Endometrial microvascular endothelial cells (primary cell): ENCODE measurements at regions not wholly inside any gene's neighbourhood (a gene's known extent, or its start where the extent isn't known, plus 50 kb on each side); places are given as distances from the start of the nearest gene placed in this dataset.

Experiments used
- in situ Hi-C: cut with HindIII; loops from 2 replicates; pipeline ENCODE4 v1.10.0; 2017; ENCODE audit warnings: low sequenced_read_pairs, low pct_unique_long_range_greater_than_20kb; ENCODE audit errors: inconsistent ontology term

DNA sequence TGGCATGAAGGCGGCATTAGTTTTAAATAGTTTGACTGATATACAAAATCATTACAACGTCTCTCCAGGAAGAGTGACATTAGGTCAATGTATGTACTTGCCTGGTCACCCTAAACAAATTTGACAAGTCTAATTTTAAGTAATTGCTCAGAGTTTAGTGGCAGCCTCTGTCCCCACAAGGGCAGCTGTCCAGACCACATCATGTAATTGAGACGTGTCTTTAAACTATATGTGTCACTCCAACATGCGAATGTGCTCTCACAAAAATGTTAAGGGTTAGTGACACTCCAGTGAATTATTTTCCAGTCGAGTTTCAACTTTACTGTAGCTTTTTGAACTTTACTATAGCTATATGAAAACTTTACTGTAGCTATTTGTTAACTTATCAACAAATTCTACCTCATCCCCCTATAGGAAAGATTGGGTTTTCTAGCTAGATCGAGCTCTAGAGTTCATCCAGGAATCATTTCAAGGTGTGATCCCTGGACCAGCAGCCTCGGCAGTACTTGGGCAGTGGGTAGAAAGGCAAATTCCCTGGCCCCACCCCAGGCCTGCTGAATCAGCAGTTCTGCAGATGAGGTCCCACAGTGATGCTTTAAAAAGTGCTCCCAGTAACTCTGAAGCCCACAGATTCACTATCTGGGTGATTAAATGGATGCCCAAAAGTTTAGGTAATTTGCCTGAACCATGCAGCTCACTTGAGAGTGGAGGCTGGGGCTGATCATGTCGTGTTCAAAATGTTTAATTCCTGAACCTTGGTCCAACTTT is 66.4 kb upstream of the POU3F3 start:
- in situ Hi-C loops: loop anchor here (25.0 kb wide), 1 partner anchor 425 kb away; no protein-coding TSS in a partner anchor

DNA sequence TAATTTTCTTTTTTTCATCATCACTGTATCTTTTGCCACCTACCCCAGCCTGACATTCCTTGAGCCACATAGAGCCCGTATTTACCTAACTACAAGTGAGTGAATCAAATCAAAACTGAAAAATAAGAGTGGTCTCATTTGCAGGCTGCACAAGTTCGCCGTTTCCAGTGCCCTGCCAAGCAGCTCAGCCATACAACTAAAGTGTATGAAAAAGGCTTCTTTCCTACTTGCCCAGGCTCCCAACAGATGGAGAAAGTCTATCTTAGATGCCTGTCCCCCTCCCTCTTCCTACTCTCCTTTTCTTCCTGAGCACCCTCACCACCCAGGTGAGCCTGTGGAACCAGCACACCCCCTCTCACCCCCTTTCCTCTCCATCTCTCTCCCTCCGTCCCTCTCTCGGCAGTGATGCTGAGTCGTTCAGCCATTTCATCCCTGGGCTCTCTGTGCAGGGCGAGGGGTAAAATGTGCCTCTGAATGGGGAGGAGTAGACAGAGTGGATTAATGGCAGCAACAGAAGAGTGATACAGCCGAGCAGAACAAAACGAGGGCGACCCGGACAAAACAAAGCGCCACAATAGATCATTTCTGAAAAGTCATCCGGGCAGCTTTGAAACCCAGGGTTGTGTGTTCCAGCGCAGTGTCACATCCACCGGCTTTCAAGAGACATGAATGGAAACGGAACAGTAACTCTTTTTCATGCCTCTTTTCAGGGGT is 65.0 kb upstream of the POU3F3 start:
- in situ Hi-C loops: loop anchor here (25.0 kb wide), 1 partner anchor 427 kb away; no protein-coding TSS in a partner anchor

DNA sequence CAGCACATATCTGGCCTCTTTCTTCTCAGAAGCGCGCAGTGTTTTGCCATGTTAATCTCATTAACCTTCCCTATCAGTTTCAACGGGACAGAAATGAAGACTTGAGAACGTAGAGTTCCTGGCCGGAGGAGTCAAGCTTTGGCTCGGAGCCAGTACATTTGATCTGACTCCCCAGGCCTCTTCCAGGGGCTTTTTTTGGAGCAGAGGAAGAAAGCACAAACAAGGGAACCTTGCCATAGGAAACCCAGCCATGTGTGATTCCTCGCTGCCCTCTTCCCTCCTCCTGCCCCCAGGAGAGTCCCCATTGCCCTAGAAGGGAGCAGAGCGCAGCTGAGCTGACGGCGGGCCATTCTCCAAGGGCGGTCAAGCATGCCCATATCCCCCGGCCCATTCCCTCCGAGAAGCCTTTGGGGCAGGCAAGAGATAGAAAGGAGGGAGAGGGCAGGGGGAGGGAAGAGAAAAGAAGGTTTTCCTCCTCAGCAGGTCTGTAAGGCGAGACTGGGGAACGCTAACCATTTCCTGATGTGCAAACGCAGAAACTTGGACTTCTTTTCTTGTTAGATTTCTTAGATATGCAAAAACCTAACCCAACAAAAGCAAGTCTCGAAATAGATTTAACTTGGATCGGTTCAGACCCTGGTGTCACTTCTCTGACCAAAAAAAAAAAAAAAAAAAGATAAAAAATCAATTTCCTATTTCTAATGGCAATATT is 63.7 kb upstream of the POU3F3 start:
- in situ Hi-C loops: loop anchor here (25.0 kb wide), 1 partner anchor 428 kb away; no protein-coding TSS in a partner anchor

DNA sequence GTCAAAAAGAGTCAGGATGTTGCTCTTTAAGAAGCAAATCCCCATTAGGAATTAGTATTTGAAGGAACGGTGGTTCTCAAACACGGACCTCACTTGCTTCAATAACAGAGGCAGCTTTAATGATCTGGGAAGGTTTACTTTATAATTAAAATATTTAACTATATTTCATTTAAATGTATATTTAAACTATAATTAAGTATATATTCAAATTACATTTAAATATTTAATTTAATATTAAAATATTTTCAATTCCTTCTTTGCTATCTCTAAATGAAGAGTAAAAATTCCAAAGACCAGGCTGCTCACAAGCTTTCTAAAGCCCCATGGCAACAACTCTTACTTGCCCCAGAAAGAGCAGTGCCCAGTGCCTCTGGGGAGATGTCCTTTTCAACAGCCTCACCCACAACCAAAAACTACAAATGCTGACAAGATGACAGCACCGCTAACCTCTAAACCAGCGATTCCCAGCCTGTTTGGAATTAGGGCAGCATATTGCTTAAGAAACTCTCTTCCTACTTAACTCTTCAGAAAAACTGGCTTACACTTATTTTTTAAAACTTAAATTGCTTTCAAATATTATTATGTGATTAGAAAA is 62.9 kb upstream of the POU3F3 start:
- in situ Hi-C loops: loop anchor here (25.0 kb wide), 1 partner anchor 429 kb away; no protein-coding TSS in a partner anchor

DNA sequence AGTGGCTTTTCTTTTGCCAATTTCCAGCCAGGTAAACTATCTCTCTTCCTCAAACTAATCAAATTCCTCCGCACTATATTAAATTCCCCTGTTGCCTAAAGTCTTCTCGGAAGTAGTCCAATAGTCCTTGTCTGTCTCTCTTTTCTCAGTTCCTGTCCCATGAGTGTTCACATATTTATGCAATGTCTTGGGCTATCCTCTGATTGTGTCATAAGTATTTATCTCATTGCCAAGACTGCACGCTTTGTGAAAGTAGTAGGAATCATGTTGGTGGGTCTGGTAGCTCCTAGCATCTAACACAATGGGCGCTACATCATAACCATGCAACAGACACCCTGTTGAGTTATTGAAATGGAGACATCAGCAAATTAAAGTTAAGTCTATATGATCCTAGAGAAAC is 59.9 kb upstream of the POU3F3 start:
- in situ Hi-C loops: loop anchor here (25.0 kb wide), 1 partner anchor 432 kb away; no protein-coding TSS in a partner anchor

DNA sequence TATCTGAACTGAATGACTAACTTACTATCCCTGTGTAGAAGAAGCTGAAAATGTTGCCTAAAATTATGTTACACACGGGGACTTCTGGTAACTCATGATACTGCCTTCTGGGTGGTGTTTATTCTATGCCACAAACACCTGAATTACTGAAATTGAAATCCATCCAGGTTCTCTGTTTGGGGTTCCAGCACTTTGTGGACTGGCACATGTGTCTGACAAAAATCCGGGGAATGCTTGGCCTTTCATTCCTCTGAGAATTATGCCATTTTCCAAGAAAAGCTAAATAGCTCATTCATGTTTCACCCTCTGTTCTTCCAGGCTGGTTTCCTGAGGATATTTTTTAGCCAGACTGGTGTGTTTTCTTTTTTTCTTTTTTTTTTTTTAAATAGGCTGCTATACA is 59.5 kb upstream of the POU3F3 start:
- in situ Hi-C loops: loop anchor here (25.0 kb wide), 1 partner anchor 432 kb away; no protein-coding TSS in a partner anchor
